ENCODE measurements at regions not wholly inside any gene's neighbourhood (a gene's known extent, or its start where the extent isn't known, plus 50 kb on each side); places are given as distances from the start of the nearest gene placed in this dataset.
"Not testable (repeated sequence)": the region's sequence is repeated elsewhere in the genome, so short reads cannot be mapped to it uniquely, and the experiment has no call there.

GRCh38 chr4:42284030-42284429 is 113.3 kb upstream of the SHISA3 start:
- DNase-seq (ENCODE audit: low spot score) = no peak

- not testable (repeated sequence) for DNase-seq (ENCODE audit: low spot score)
Observed at GRCh38 chr4:42288876-42289275, 108.4 kb upstream of the SHISA3 start.

- DNase-seq (ENCODE audit: low spot score) = not testable (repeated sequence)
Observed at GRCh38 chr4:42292192-42292591, 105.1 kb upstream of the SHISA3 start.

GRCh38 chr4:42293967-42294813 is 103.1 kb upstream of the SHISA3 start:
- no peak for DNase-seq (ENCODE audit: low spot score)

- no peak for DNase-seq (ENCODE audit: low spot score)
Observed at GRCh38 chr4:42296196-42296595, 101.1 kb upstream of the SHISA3 start.

DNA sequence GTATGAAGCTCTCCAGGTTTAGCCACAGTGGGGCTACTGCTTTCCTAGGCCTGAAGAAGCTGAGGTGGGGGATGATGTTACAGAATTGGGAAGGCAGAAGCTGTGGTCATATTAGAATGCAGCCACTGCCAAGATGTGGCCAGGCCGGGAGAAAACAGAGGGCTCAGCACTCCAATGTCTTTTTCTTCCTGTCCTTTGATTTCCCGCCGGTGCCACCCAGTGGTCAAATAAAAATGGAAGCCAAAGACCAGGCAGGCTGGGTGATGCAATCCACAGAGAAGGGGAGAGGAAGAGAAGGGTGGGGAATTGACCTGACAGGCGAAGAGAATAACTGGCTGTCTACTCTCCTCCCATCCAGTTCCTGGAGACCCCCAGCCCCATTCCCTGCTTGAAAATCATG is 94.9 kb upstream of the SHISA3 start:
- DNase-seq (ENCODE audit: low spot score) = no peak

- DNase-seq (ENCODE audit: low spot score) = no peak
Observed at GRCh38 chr4:42306221-42307109, 90.8 kb upstream of the SHISA3 start.

DNA sequence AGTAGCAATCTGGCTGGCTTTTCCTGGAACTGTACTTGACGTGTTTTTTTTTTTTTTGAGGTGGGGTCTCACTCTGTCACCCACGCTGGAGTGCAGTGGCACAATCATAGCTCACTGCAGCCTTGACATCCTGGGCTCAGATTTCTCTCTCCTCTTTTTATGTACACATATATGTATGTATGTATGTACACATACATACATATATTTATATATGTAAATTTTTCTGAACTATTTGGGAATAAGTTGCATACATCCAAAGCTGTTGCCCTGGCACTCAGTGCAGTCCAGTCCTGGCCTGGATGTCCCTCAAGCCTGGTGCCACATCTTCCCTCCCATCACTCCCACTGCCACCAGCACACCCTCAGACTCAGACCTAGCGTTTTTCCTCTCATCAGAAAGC is 89.0 kb upstream of the SHISA3 start:
- DNase-seq (ENCODE audit: low spot score) = no peak

DNA sequence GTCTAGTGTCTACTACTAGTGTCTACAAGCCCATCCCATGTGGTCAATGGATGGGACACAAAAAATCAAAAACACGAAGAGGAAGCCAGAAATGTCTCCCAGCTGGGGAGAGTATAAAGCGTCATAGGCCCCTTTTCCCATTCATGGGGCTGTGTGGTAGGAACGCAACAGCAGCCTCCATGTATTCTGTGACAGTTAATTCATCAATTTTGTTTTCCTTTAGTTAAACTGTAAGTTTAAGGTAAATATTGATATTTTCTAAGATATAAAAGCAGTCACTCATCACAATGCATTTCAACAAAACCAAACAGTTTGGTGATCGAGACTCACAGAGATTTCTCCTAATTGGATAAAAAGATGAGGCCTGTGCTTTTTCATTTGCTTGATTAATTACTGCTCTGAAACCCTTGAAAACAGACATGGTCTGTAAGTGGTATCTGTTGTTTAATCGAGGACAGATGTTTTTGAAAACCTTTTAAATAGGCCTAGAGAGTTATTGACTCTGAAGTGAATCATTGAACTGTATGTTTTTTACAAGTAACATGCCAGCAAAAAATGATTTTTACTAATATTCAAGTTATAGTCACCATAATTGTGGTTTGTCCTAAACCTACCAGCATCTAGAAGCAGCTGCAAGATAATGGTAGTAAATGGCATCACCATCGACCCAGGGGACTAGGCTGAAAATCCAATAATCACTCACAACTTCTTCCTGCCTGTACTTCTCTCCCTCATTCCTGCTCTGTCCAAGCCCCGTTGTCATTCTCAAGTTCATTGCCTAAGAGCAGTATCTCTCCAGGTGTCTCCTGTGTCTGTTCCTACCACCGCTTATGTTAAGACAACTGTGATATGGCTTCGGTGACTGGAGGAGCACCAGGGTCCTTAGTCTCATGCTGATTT is 87.7 kb upstream of the SHISA3 start:
- DNase-seq (ENCODE audit: low spot score) = no peak

DNA sequence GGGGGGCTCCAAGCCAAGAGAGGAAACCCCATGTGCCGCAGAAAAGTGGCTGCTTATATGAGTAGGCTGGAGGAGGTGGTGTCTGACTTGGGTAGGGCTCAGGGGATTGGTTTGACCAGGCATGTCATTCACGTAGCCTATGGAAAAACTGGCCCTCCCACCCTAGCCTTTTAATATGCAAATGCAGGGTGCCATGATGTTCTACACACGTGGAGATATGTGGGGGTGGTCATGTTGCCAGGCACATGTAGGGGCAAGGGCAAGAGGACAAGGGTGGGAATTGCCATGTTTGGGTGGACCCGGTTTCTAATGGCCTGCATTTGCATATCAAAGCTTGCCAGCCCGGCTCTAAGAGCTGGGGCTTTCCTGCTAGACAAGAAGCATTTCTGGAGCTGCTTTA is 86.9 kb upstream of the SHISA3 start:
- no peak for DNase-seq (ENCODE audit: low spot score)

GRCh38 chr4:42310806-42311205 is 86.5 kb upstream of the SHISA3 start:
- no peak for DNase-seq (ENCODE audit: low spot score)

DNA sequence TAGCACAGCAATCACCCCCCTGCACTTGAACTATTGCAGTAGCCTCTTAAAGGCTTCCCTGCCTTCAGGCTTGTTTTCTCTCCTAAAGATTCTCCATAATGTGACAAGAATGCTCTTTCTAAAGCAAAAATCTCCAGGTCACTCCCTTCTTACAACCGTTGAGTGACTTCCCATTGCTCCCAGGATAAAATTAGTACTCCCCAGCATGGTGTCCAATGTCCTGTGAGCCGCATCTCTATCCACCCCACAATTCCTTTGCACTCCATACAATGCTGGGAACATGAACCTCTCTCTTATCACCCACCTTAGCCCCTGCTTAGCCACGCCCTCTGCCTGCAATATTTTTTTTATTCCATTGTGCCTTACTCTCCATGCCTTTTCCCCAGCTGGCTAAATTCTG is 85.7 kb upstream of the SHISA3 start:
- no peak for DNase-seq (ENCODE audit: low spot score)

DNA sequence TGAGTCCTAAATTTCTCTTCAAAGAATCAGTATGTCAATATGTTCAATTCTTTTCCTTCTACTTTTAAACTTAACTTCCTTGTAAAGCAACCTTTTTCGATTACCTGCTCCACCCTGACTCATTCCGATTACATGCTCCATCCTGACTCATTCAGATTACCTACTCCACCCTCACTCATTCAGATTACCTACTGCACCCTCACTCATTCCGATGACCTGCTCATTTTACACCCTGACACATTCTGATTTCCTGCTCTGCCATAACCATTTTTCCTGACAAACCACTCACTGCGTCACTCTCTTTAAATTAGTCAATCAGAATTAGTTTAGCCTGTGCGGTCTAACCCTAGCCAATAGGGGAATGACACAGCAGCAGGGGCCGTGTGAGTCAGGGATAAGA is 83.9 kb upstream of the SHISA3 start:
- DNase-seq (ENCODE audit: low spot score) = not testable (repeated sequence)

- no peak for DNase-seq (ENCODE audit: low spot score)
Observed at GRCh38 chr4:42313872-42314271, 83.4 kb upstream of the SHISA3 start.

GRCh38 chr4:42315231-42315630 is 82.1 kb upstream of the SHISA3 start:
- no peak for DNase-seq (ENCODE audit: low spot score)

GRCh38 chr4:42320822-42321388 is 76.4 kb upstream of the SHISA3 start:
- no peak for DNase-seq (ENCODE audit: low spot score)

GRCh38 chr4:42326040-42326439 is 71.2 kb upstream of the SHISA3 start:
- no peak for DNase-seq (ENCODE audit: low spot score)

GRCh38 chr4:42326524-42326923 is 70.8 kb upstream of the SHISA3 start:
- no peak for DNase-seq (ENCODE audit: low spot score)

- DNase-seq (ENCODE audit: low spot score) = no peak
Observed at GRCh38 chr4:42327323-42327722, 70.0 kb upstream of the SHISA3 start.

DNA sequence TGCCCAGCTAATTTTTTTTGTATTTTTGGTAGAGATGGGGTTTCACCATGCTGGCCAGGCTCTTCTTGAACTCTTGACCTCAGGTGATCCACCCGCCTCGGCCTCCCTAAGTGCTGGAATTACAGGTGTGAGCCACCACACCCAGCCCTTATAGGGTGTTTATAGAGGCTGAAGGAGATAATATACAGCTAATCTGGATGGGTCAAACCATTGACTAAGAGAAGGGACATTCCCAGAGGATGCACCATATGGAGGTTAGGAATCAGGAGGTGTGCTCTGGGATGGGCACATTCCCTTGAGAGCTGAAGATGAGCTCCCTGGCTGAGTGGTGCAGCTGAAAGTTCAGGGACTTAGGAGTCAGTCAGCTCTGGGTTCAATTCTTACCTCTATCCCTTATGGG is 68.3 kb upstream of the SHISA3 start:
- DNase-seq (ENCODE audit: low spot score) = no peak

DNA sequence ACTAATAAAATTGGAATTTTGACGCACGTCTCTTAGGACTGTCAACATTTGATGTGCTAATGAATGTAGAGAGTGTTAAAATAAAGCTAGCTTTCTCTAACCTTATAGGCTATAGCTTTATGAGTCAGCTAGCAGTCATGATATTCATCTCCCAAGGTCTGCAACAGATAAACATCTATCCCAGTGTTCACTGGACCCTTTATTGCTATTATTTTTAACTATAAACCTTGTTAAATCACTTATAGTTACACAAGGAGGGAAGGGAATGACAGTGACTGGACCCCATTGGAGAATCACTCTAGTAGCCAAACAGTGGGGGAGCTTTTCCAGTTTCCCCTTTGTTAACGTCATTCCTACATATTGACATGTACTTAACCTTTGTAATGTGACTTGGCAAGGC is 67.9 kb upstream of the SHISA3 start:
- no peak for DNase-seq (ENCODE audit: low spot score)

Data from AG20443 (cell line).